ENCODE measurements at regions not wholly inside any gene's neighbourhood (a gene's known extent, or its start where the extent isn't known, plus 50 kb on each side); places are given as distances from the start of the nearest gene placed in this dataset.

DNA sequence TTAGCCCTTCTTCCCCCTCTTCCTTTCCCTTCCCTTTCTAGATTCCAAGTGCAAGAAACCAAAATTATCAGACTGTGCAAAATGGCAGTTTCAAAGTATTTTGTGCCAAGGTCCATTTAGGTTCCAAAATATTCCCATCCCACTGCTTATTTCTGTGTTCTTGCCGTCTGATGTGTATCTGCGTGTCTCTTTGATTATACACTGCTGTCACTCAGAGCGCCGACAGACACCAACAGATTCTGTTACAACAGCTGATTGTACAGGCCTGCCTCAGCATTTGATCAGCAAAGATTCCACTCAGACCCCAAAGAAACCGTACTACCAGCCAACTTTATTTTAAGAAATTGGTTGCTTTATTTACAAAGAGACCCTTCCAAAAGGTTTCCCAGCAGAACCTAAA is 225.6 kb upstream of the SATB1 start:
- TF ChIP-seq EGR1 (IDR thresholded peaks at IDR 0.05) (no peak), TCF12 (IDR thresholded peaks at IDR 0.05; ENCODE audit: low read depth) (no peak), CEBPB (IDR thresholded peaks at IDR 0.05) (no peak)

DNA sequence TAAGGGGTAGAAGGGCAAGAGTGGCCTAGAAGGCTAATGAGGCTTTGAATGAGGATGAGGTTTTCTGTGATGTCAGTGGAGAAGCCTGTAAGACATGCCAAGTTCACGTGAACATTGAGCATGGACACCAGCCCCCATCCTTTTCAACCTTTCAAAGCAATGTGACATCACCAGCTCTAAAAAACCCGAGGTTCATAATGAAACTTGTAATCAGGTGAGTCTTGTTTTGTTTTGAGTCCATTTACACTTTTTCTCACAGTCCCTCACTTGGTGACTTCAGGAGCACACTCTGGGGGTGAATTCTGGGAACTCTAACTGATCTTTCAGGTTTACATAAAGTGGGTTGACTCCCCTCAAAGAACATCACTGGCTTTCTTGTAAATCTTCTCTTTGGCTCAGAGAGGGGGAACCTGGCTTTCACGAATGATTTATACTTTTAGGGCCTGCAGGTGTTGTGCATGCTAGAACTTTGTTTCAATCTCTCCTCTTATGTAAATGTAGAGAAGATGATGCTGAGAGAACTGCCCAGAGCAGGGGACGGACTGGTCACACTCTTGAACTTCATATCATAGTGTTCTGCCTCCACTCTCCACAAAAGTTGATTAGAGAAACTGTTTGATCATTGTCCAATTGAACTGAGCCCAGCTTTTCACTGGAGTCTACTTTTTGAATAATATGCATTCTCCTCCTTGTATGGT is 224.7 kb upstream of the SATB1 start:
- TF ChIP-seq, protein P1, sequence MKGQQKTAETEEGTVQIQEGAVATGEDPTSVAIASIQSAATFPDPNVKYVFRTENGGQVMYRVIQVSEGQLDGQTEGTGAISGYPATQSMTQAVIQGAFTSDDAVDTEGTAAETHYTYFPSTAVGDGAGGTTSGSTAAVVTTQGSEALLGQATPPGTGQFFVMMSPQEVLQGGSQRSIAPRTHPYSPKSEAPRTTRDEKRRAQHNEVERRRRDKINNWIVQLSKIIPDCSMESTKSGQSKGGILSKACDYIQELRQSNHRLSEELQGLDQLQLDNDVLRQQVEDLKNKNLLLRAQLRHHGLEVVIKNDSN (IDR thresholded peaks at IDR 0.05): no peak
- TF ChIP-seq EP300 (IDR thresholded peaks at IDR 0.05; ENCODE audit: borderline replicate concordance) (no peak), RAD21 (IDR thresholded peaks at IDR 0.05; ENCODE audit: low read depth) (no peak), TAF1 (IDR thresholded peaks at IDR 0.05; ENCODE audit: low read depth) (no peak), EGR1 (IDR thresholded peaks at IDR 0.05) (no peak), MAX (IDR thresholded peaks at IDR 0.05) (no peak), CEBPB (IDR thresholded peaks at IDR 0.05) (no peak), TCF12 (IDR thresholded peaks at IDR 0.05; ENCODE audit: low read depth) (no peak)

DNA sequence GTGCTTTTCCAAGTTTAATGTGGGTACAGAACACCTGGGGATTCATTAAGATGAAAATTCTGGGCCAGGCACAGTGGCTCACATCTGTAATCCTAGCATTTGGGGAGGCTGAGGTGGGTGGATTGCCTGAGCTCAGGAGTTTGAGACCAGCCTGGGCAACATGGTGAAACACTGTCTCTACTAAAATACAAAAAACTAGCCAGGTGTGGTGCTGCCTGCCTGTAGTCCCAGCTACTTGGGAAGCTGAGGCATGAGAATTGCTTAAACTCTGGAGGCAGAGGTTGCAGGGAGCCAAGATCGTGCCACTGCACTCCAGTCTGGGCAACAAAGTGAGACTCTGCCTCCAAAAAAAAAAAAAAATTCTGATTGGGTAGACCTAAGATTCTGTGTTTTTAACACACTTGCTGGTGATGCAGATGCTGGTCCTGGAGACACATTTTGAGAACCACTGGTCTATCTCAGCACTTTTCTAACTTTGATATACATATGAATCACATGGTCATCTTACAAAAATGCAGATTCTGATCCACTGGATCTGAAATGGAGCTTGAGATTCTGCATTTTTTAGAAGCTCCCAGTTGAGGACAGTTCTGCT is 223.8 kb upstream of the SATB1 start:
- no peak for TF ChIP-seq TCF12 (IDR thresholded peaks at IDR 0.05; ENCODE audit: low read depth)
- TF ChIP-seq, protein P1 (IDR thresholded peaks at IDR 0.05): no peak
- TF ChIP-seq TAF1 (IDR thresholded peaks at IDR 0.05; ENCODE audit: low read depth): no peak
- TF ChIP-seq RAD21 (IDR thresholded peaks at IDR 0.05; ENCODE audit: low read depth): no peak
- TF ChIP-seq YY1 (IDR thresholded peaks at IDR 0.05; ENCODE audit: low read depth): no peak
- no peak for TF ChIP-seq MAX (IDR thresholded peaks at IDR 0.05)
- no peak for TF ChIP-seq FOXM1 (IDR thresholded peaks at IDR 0.05; ENCODE audit: borderline replicate concordance, low read depth)
- TF ChIP-seq EP300 (IDR thresholded peaks at IDR 0.05; ENCODE audit: borderline replicate concordance): no peak
- no peak for TF ChIP-seq CEBPB (IDR thresholded peaks at IDR 0.05)
- no peak for TF ChIP-seq NFIC (IDR thresholded peaks at IDR 0.05)
- no peak for TF ChIP-seq TEAD4 (IDR thresholded peaks at IDR 0.05)
- TF ChIP-seq EGR1 (IDR thresholded peaks at IDR 0.05): no peak
- no peak for TF ChIP-seq ZBTB7A (IDR thresholded peaks at IDR 0.05; ENCODE audit: low read depth)
- TF ChIP-seq, protein P2, sequence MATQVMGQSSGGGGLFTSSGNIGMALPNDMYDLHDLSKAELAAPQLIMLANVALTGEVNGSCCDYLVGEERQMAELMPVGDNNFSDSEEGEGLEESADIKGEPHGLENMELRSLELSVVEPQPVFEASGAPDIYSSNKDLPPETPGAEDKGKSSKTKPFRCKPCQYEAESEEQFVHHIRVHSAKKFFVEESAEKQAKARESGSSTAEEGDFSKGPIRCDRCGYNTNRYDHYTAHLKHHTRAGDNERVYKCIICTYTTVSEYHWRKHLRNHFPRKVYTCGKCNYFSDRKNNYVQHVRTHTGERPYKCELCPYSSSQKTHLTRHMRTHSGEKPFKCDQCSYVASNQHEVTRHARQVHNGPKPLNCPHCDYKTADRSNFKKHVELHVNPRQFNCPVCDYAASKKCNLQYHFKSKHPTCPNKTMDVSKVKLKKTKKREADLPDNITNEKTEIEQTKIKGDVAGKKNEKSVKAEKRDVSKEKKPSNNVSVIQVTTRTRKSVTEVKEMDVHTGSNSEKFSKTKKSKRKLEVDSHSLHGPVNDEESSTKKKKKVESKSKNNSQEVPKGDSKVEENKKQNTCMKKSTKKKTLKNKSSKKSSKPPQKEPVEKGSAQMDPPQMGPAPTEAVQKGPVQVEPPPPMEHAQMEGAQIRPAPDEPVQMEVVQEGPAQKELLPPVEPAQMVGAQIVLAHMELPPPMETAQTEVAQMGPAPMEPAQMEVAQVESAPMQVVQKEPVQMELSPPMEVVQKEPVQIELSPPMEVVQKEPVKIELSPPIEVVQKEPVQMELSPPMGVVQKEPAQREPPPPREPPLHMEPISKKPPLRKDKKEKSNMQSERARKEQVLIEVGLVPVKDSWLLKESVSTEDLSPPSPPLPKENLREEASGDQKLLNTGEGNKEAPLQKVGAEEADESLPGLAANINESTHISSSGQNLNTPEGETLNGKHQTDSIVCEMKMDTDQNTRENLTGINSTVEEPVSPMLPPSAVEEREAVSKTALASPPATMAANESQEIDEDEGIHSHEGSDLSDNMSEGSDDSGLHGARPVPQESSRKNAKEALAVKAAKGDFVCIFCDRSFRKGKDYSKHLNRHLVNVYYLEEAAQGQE (IDR thresholded peaks at IDR 0.05; ENCODE audit: low read depth): no peak

- TF ChIP-seq TEAD4 (IDR thresholded peaks at IDR 0.05) (no peak), MAX (IDR thresholded peaks at IDR 0.05) (no peak), CREB1 (IDR thresholded peaks at IDR 0.05; ENCODE audit: low read depth) (no peak), CEBPB (IDR thresholded peaks at IDR 0.05) (no peak), FOXM1 (IDR thresholded peaks at IDR 0.05; ENCODE audit: borderline replicate concordance, low read depth) (no peak), EP300 (IDR thresholded peaks at IDR 0.05; ENCODE audit: borderline replicate concordance) (no peak), EGR1 (IDR thresholded peaks at IDR 0.05) (no peak), TCF12 (IDR thresholded peaks at IDR 0.05; ENCODE audit: low read depth) (no peak), NFIC (IDR thresholded peaks at IDR 0.05) (no peak)
- TF ChIP-seq, protein P1 (IDR thresholded peaks at IDR 0.05): no peak
Observed at GRCh38 chr3:18648159-18648558, 223.0 kb upstream of the SATB1 start.

DNA sequence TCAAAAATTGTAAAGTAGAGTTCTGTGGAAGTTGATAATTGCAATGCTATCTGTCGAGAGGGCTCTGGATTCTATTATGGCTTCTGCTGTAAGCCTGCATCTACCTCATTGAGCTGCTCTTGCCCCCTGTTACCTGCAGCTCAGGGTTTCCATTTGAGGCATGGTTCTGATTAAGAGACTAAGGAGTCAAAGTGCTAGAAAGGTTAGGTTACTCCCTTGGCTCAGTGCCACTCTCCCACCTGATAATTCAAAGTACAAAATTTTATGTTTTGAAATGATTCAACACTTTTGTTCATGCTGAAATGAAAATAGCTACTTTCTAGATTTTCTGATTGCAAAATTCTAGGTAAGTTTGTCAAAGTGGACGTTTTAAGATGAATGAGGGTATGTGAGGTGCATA is 220.5 kb upstream of the SATB1 start:
- TF ChIP-seq FOXM1 (IDR thresholded peaks at IDR 0.05; ENCODE audit: borderline replicate concordance, low read depth) (no peak), CEBPB (IDR thresholded peaks at IDR 0.05) (no peak), CREB1 (IDR thresholded peaks at IDR 0.05; ENCODE audit: low read depth) (no peak), TEAD4 (IDR thresholded peaks at IDR 0.05) (no peak), EP300 (IDR thresholded peaks at IDR 0.05; ENCODE audit: borderline replicate concordance) (no peak), MAX (IDR thresholded peaks at IDR 0.05) (no peak), ZBTB7A (IDR thresholded peaks at IDR 0.05; ENCODE audit: low read depth) (no peak), EGR1 (IDR thresholded peaks at IDR 0.05) (no peak), RAD21 (IDR thresholded peaks at IDR 0.05; ENCODE audit: low read depth) (no peak), TAF1 (IDR thresholded peaks at IDR 0.05; ENCODE audit: low read depth) (no peak), NFIC (IDR thresholded peaks at IDR 0.05) (no peak), TCF12 (IDR thresholded peaks at IDR 0.05; ENCODE audit: low read depth) (no peak)
- TF ChIP-seq, protein P2 (IDR thresholded peaks at IDR 0.05; ENCODE audit: low read depth): no peak

Data from Ishikawa (cell line).